ENCODE measurements at regions not wholly inside any gene's neighbourhood (a gene's known extent, or its start where the extent isn't known, plus 50 kb on each side); places are given as distances from the start of the nearest gene placed in this dataset.

- no peak overlapping the region for H3K4me3 ChIP-seq (ENCODE audit: low read depth, low read length)
- TF ChIP-seq, protein P1, sequence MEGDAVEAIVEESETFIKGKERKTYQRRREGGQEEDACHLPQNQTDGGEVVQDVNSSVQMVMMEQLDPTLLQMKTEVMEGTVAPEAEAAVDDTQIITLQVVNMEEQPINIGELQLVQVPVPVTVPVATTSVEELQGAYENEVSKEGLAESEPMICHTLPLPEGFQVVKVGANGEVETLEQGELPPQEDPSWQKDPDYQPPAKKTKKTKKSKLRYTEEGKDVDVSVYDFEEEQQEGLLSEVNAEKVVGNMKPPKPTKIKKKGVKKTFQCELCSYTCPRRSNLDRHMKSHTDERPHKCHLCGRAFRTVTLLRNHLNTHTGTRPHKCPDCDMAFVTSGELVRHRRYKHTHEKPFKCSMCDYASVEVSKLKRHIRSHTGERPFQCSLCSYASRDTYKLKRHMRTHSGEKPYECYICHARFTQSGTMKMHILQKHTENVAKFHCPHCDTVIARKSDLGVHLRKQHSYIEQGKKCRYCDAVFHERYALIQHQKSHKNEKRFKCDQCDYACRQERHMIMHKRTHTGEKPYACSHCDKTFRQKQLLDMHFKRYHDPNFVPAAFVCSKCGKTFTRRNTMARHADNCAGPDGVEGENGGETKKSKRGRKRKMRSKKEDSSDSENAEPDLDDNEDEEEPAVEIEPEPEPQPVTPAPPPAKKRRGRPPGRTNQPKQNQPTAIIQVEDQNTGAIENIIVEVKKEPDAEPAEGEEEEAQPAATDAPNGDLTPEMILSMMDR (IDR thresholded peaks at IDR 0.05; ENCODE audit: low read depth, low read length), result no peak
Observed at GRCh38 chr3:70564552-70564951, 252.1 kb upstream of the MDFIC2 start.

DNA sequence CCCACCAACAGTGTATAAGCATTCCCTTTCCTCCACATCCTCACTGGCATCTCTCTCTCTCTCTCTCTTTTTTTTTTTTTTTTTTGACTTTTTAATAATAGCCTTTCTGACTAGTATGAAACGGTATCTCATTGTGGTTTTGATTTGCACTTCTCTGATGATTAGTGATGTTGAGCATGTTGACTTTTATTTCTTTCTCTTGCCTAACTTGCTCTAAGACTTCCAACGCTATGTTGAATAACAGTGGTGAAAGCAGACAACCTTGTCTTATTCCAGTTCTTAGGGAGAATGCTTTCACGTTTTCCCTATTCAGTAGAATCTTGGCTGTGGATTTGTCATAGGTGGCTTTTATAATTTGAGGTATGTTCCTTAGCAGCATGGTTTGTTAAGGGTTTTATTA lies 249.4 kb upstream of the MDFIC2 start:
- TF ChIP-seq, protein P1 (IDR thresholded peaks at IDR 0.05; ENCODE audit: low read depth, low read length), result no peak
- H3K4me3 ChIP-seq (ENCODE audit: low read depth, low read length), result no peak overlapping the region

DNA sequence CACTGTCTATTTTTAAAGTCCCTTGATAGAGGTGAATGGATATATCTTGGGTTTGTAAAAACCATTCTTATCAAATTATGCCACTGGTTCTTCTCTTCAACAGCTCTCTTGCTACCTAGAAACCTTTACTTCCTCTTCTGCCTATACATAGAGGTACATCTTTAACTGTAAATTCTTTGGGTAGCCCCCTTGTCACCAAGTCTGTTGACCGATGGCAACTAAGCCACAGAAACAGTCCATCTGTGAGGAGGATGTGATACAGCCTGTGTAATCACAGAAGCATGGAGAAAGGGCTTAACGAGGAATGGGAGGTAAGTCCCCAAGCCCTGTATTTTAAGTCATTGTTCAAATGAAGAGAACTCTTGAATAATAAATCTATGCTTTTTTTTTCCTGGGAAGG lies 246.5 kb upstream of the MDFIC2 start:
- TF ChIP-seq, protein P1 (IDR thresholded peaks at IDR 0.05; ENCODE audit: low read depth, low read length), result no peak
- no peak overlapping the region for H3K4me3 ChIP-seq (ENCODE audit: low read depth, low read length)

DNA sequence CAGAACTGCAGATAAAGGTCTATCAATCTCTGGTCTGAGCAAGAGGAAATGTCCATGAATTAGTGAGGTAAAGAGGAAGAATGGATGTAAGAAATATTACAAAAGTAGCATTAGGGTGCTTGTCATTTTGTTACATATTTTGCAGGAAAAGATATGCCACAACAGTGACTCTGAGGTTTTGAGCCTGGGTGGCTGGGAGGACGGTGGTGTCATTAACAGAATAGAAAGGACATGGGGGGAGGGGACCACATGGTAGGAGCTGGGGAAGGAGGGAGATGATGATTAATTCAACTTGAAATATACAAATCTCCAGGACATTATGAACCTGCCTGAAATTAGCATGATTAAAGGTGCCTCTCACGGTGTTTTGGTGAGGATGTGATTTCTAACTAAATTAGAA lies 245.5 kb upstream of the MDFIC2 start:
- TF ChIP-seq, protein P1 (IDR thresholded peaks at IDR 0.05; ENCODE audit: low read depth, low read length), result no peak
- H3K4me3 ChIP-seq (ENCODE audit: low read depth, low read length), result no peak overlapping the region

DNA sequence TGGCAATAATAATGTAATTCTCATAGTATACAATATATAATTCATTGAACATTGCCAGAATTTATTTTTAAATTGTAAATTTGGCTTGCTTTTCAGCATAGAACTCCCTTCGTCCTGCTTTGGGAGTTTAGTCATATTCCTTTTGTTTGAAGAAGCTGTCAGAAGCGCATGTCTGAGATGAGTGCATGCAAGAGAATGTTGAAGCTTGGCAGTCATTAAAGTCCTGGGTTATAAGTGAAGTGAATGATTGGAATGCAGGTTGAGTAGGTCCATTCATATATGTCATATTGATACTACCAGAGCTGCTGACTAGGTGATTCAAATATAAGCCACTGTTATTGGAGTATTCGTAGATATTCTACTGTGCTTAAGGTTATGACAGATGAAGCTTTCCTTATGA lies 243.6 kb upstream of the MDFIC2 start:
- H3K4me3 ChIP-seq (ENCODE audit: low read depth, low read length), result no peak overlapping the region
- TF ChIP-seq, protein P1 (IDR thresholded peaks at IDR 0.05; ENCODE audit: low read depth, low read length), result no peak

- TF ChIP-seq, protein P1 (IDR thresholded peaks at IDR 0.05; ENCODE audit: low read depth, low read length), result no peak
- H3K4me3 ChIP-seq (ENCODE audit: low read depth, low read length), result no peak overlapping the region
Observed at GRCh38 chr3:70554170-70554569, 241.7 kb upstream of the MDFIC2 start.

- H3K4me3 ChIP-seq (ENCODE audit: low read depth, low read length), result no peak overlapping the region
- TF ChIP-seq, protein P1 (IDR thresholded peaks at IDR 0.05; ENCODE audit: low read depth, low read length), result peak; percentile 78
Observed at GRCh38 chr3:70550723-70551319, 238.4 kb upstream of the MDFIC2 start.

Data from WI38 (cell line).